ENCODE measurements at regions not wholly inside any gene's neighbourhood (a gene's known extent, or its start where the extent isn't known, plus 50 kb on each side); places are given as distances from the start of the nearest gene placed in this dataset.

- TF ChIP-seq EZH2 (IDR thresholded peaks at IDR 0.05) (no peak), POLR2AphosphoS5 (IDR thresholded peaks at IDR 0.05; ENCODE audit: borderline replicate concordance, low read depth, low read length) (no peak)
Measured at GRCh38 chr1:82896036-82896435, 1095.3 kb downstream of the ADGRL2 start.

Measured in SK-N-MC (cell line).